Chondrocyte (in vitro differentiated cells): ENCODE measurements at regions not wholly inside any gene's neighbourhood (a gene's known extent, or its start where the extent isn't known, plus 50 kb on each side); places are given as distances from the start of the nearest gene placed in this dataset.

Experiments
- DNase-seq: peaks from one replicate; pipeline ENCODE4 v3.0.0; 2021; ENCODE audit warnings: mixed read lengths, low spot score
- H3K27ac Mint-ChIP-seq: one replicate; pipeline ENCODE4 v1.8.0; 2021; ENCODE audit warnings: mild to moderate bottlenecking, moderate library complexity, mixed read lengths; ENCODE audit not compliant: unreplicated experiment
- H3K27me3 Mint-ChIP-seq: 2 replicates; pipeline ENCODE4 v1.8.0; 2021; ENCODE audit warnings: low read depth, mixed read lengths
- H3K36me3 Mint-ChIP-seq: 2 replicates; pipeline ENCODE4 v1.8.0; 2021; ENCODE audit warnings: low read depth, mixed read lengths
- H3K4me1 Mint-ChIP-seq: 2 replicates; pipeline ENCODE4 v1.8.0; 2021; ENCODE audit warnings: low read depth, mild to moderate bottlenecking, mixed read lengths
- H3K4me3 Mint-ChIP-seq: one replicate; pipeline ENCODE4 v1.8.0; 2021; ENCODE audit warnings: mild to moderate bottlenecking, moderate library complexity, mixed read lengths; ENCODE audit not compliant: unreplicated experiment
- H3K9me3 Mint-ChIP-seq: 2 replicates; pipeline ENCODE4 v1.8.0; 2021; ENCODE audit warnings: low read depth, mixed read lengths
- CTCF ChIP-seq: fragments of 200-600 bp; sonication (generic); IDR thresholded peaks from 2 replicates; pipeline ENCODE4 v1.5.0; 2021; ENCODE audit warnings: antibody characterized with exemption, mild to moderate bottlenecking, moderate library complexity

- no peak overlapping the region for H3K27ac Mint-ChIP-seq
Observed at GRCh38 chr18:78390348-78390951, 589.2 kb upstream of the SALL3 start.

GRCh38 chr18:78390952-78391348, 588.7 kb upstream of the SALL3 start:
- Mint-ChIP-seq H3K36me3 (no peaks in the 10 kb centered on the region), H3K27me3 (no peaks in the 10 kb centered on the region), H3K27ac (no peak overlapping the region), H3K4me3 (no peak overlapping the region), H3K4me1 (no peaks in the 10 kb centered on the region), H3K9me3 (peaks cover 42% of the 10 kb centered on the region)
- no peak for TF ChIP-seq CTCF
- no peak for DNase-seq

More at GRCh38 chr18:78390348-78390951, 589.2 kb upstream of the SALL3 start:
- Mint-ChIP-seq H3K9me3 (peaks cover 42% of the 10 kb centered on the region), H3K36me3 (peaks cover 1% of the 10 kb centered on the region), H3K4me3 (no peak overlapping the region), H3K27me3 (no peaks in the 10 kb centered on the region), H3K4me1 (no peaks in the 10 kb centered on the region)
- TF ChIP-seq CTCF, result no peak
- DNase-seq, result no peak

- H3K4me3 Mint-ChIP-seq, result no peak overlapping the region
- H3K9me3 Mint-ChIP-seq, result peaks cover 26% of the 10 kb centered on the region
- H3K27ac Mint-ChIP-seq, result no peak overlapping the region
- H3K4me1 Mint-ChIP-seq, result no peaks in the 10 kb centered on the region
- DNase-seq, result no peak
- H3K27me3 Mint-ChIP-seq, result no peaks in the 10 kb centered on the region
- TF ChIP-seq CTCF, result no peak
- no peaks in the 10 kb centered on the region for H3K36me3 Mint-ChIP-seq
Observed at GRCh38 chr18:78393086-78393862, 586.3 kb upstream of the SALL3 start.

GRCh38 chr18:78396077-78396476, 583.5 kb upstream of the SALL3 start:
- no peak overlapping the region for H3K27ac Mint-ChIP-seq
- no peaks in the 10 kb centered on the region for H3K4me1 Mint-ChIP-seq
- no peaks in the 10 kb centered on the region for H3K36me3 Mint-ChIP-seq
- H3K4me3 Mint-ChIP-seq, result no peak overlapping the region
- no peak for TF ChIP-seq CTCF
- H3K27me3 Mint-ChIP-seq, result no peaks in the 10 kb centered on the region
- peaks cover 16% of the 10 kb centered on the region for H3K9me3 Mint-ChIP-seq
- DNase-seq, result no peak

GRCh38 chr18:78396756-78397155, 582.9 kb upstream of the SALL3 start:
- H3K27me3 Mint-ChIP-seq, result no peaks in the 10 kb centered on the region
- H3K9me3 Mint-ChIP-seq, result peaks cover 16% of the 10 kb centered on the region
- TF ChIP-seq CTCF, result no peak
- H3K4me3 Mint-ChIP-seq, result no peak overlapping the region
- no peaks in the 10 kb centered on the region for H3K4me1 Mint-ChIP-seq
- no peaks in the 10 kb centered on the region for H3K36me3 Mint-ChIP-seq
- no peak overlapping the region for H3K27ac Mint-ChIP-seq
- DNase-seq, result no peak
